Astrocyte (in vitro differentiated cells and primary cell): ENCODE measurements at regions not wholly inside any gene's neighbourhood (a gene's known extent, or its start where the extent isn't known, plus 50 kb on each side); places are given as distances from the start of the nearest gene placed in this dataset.

ENCODE experiments used
- EZH2 ChIP-seq: IDR thresholded peaks from 2 replicates; pipeline ENCODE4 v1.6.1; 2012; ENCODE audit warnings: mild to moderate bottlenecking, low read length, inconsistent platforms; ENCODE audit not compliant: insufficient read depth
- TF ChIP-seq, protein P1 (sequence below): IDR thresholded peaks from 2 replicates; pipeline ENCODE4 v1.5.1; 2011; ENCODE audit warnings: low read depth, mild to moderate bottlenecking, inconsistent platforms, low read length, moderate library complexity; ENCODE audit not compliant: insufficient read depth

DNA sequence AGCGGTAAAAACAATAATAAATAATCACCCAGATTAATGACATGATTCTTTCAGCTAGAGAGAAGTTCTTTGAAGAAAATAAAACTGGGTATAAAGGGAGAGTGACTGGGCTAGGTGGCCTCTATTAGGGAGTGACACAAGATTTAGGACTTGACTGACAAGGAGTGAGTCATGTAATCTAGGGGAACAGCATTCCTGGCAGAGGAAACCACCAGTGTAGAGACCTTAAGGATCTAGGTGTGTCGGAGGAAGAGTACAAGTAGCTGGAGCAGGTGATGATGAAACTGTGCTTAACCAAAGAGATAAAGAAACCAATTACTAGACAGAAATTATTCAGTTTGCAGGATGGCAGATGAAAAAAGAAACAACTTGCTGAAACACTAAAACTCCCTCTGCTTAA, 248.0 kb downstream of the RFC3 start:
- TF ChIP-seq, protein P1, sequence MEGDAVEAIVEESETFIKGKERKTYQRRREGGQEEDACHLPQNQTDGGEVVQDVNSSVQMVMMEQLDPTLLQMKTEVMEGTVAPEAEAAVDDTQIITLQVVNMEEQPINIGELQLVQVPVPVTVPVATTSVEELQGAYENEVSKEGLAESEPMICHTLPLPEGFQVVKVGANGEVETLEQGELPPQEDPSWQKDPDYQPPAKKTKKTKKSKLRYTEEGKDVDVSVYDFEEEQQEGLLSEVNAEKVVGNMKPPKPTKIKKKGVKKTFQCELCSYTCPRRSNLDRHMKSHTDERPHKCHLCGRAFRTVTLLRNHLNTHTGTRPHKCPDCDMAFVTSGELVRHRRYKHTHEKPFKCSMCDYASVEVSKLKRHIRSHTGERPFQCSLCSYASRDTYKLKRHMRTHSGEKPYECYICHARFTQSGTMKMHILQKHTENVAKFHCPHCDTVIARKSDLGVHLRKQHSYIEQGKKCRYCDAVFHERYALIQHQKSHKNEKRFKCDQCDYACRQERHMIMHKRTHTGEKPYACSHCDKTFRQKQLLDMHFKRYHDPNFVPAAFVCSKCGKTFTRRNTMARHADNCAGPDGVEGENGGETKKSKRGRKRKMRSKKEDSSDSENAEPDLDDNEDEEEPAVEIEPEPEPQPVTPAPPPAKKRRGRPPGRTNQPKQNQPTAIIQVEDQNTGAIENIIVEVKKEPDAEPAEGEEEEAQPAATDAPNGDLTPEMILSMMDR: no peak
- no peak for TF ChIP-seq EZH2
